MM.1S (cell line): ENCODE measurements at regions not wholly inside any gene's neighbourhood (a gene's known extent, or its start where the extent isn't known, plus 50 kb on each side); places are given as distances from the start of the nearest gene placed in this dataset.

Experiments
- DNase-seq: peaks from one replicate; pipeline ENCODE4 v3.0.0-alpha.2; 2015
- H2AFZ ChIP-seq: fragments of 300-600 bp; sonication (generic); 2 replicates; pipeline ENCODE4 v1.6.0; 2016; ENCODE audit warnings: antibody characterized with exemption, low read length
- H3F3A ChIP-seq: fragments of 300-600 bp; sonication (generic); 2 replicates; pipeline ENCODE4 v1.6.1; 2016; ENCODE audit warnings: mild to moderate bottlenecking, antibody characterized with exemption, low read length, moderate library complexity, mixed read lengths; ENCODE audit not compliant: insufficient read depth
- H3K27ac ChIP-seq: fragments of 300-600 bp; sonication (generic); 2 replicates; pipeline ENCODE4 v1.5.1; 2016; ENCODE audit warnings: mild to moderate bottlenecking, low read length
- H3K27me3 ChIP-seq: fragments of 300-600 bp; sonication (generic); replicated peaks from 2 replicates; pipeline ENCODE4 v1.6.0; 2016; ENCODE audit warnings: low read length; ENCODE audit not compliant: insufficient read depth
- H3K36me3 ChIP-seq: fragments of 300-600 bp; sonication (generic); replicated peaks from 2 replicates; pipeline ENCODE4 v1.6.1; 2016; ENCODE audit warnings: mild to moderate bottlenecking, low read length, mixed read lengths; ENCODE audit not compliant: insufficient read depth
- H3K4me1 ChIP-seq: fragments of 300-600 bp; sonication (generic); 2 replicates; pipeline ENCODE4 v1.6.1; 2016; ENCODE audit warnings: low read length, mixed read lengths
- H3K4me2 ChIP-seq: fragments of 300-600 bp; sonication (generic); 2 replicates; pipeline ENCODE4 v1.6.0; 2016; ENCODE audit warnings: low read depth, low read length
- H3K4me3 ChIP-seq: fragments of 300-600 bp; sonication (generic); 2 replicates; pipeline ENCODE4 v1.5.1; 2016; ENCODE audit warnings: low read length, mixed read lengths
- H3K79me2 ChIP-seq: fragments of 300-600 bp; sonication (generic); 2 replicates; pipeline ENCODE4 v1.6.1; 2016; ENCODE audit warnings: mixed run types, low read length, mixed read lengths
- H3K9ac ChIP-seq: fragments of 300-600 bp; sonication (generic); 2 replicates; pipeline ENCODE4 v1.6.1; 2016; ENCODE audit warnings: low read length, mixed read lengths
- H3K9me2 ChIP-seq: fragments of 300-600 bp; sonication (generic); replicated peaks from 2 replicates; pipeline ENCODE4 v1.6.1; 2016; ENCODE audit warnings: mild to moderate bottlenecking, low read length, mixed read lengths; ENCODE audit not compliant: insufficient read depth
- H3K9me3 ChIP-seq: fragments of 300-600 bp; sonication (generic); replicated peaks from 2 replicates; pipeline ENCODE4 v1.6.1; 2016; ENCODE audit warnings: mild to moderate bottlenecking, low read length, mixed read lengths; ENCODE audit not compliant: insufficient read depth
- H4K20me1 ChIP-seq: fragments of 300-600 bp; sonication (generic); 2 replicates; pipeline ENCODE4 v1.6.1; 2016; ENCODE audit warnings: mild to moderate bottlenecking, low read length, moderate library complexity, mixed read lengths; ENCODE audit not compliant: insufficient read depth
- EZH2 ChIP-seq: fragments of 300-600 bp; sonication (generic); optimal IDR thresholded peaks from 2 replicates; pipeline ENCODE3; 2017; ENCODE audit warnings: low read depth, mild to moderate bottlenecking, antibody characterized with exemption, low read length, mixed read lengths
- EZH2phosphoT487 ChIP-seq: fragments of 300-600 bp; sonication (generic); IDR thresholded peaks from 2 replicates; pipeline ENCODE4 v1.6.1; 2018; ENCODE audit warnings: antibody characterized with exemption, low read length
- TF ChIP-seq, protein P1 (sequence below): fragments of 300-600 bp; sonication (generic); IDR thresholded peaks from 2 replicates; pipeline ENCODE4 v1.5.1; 2016; ENCODE audit warnings: antibody characterized with exemption, low read length, mixed read lengths

DNA sequence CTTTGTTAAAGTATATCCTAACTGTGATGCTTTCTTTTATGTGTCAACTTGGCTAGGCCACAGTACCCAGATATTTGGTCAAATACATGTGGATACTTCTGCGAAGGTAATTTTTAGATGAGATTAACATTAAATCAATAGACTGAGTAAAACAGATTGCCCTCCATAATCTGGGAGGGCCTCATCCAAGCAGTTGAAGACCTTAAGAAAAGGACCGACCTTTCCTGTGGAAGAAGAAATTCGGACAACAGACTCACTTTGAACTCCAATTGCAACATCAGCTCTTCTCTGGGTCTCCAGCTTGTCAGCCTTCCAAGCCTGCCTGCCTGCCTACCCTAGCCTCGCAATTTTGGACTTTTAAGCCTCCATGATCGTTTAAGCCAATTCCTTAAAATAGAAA lies 57.9 kb upstream of the DOCK9 start:
- Histone ChIP-seq H3K4me3 (no peak overlapping the region), H3K79me2 (no peaks in the 10 kb centered on the region), H3F3A (no peaks in the 10 kb centered on the region), H3K27ac (no peak overlapping the region), H3K4me1 (no peaks in the 10 kb centered on the region), H3K9ac (no peak overlapping the region), H4K20me1 (no peaks in the 10 kb centered on the region), H3K27me3 (no peaks in the 10 kb centered on the region), H3K9me3 (no peaks in the 10 kb centered on the region), H2AFZ (no peak overlapping the region), H3K4me2 (no peak overlapping the region), H3K36me3 (no peaks in the 10 kb centered on the region), H3K9me2 (no peaks in the 10 kb centered on the region)
- DNase-seq = no peak
- TF ChIP-seq, protein P1, sequence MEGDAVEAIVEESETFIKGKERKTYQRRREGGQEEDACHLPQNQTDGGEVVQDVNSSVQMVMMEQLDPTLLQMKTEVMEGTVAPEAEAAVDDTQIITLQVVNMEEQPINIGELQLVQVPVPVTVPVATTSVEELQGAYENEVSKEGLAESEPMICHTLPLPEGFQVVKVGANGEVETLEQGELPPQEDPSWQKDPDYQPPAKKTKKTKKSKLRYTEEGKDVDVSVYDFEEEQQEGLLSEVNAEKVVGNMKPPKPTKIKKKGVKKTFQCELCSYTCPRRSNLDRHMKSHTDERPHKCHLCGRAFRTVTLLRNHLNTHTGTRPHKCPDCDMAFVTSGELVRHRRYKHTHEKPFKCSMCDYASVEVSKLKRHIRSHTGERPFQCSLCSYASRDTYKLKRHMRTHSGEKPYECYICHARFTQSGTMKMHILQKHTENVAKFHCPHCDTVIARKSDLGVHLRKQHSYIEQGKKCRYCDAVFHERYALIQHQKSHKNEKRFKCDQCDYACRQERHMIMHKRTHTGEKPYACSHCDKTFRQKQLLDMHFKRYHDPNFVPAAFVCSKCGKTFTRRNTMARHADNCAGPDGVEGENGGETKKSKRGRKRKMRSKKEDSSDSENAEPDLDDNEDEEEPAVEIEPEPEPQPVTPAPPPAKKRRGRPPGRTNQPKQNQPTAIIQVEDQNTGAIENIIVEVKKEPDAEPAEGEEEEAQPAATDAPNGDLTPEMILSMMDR = no peak
- TF ChIP-seq EZH2 (no peak), EZH2phosphoT487 (no peak)

DNA sequence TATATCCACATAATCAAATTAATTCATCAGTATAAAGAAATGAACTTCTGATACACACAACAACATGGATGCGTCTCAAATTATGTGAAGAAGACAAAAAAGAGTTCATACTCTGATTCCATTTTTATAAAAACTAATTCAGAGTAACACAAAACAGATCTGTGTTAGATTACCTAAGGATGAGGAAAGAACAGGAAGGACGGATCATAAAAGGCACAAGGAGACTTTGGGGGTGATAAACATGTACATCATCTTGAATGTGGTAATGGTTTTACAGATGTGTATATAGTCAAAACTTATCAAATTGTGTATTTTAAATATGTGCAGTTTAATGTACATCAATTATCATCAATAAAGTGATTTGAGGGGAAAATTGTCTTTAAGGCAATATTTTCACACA lies 59.9 kb upstream of the DOCK9 start:
- no peak overlapping the region for H3K9ac ChIP-seq
- H3K4me2 ChIP-seq = no peak overlapping the region
- 0 out of 2 replicates have a peak, but pooled peaks cover under 1% of the 10 kb centered on the region for H3K79me2 ChIP-seq
- no peaks in the 10 kb centered on the region for H3K9me2 ChIP-seq
- H4K20me1 ChIP-seq = no peaks in the 10 kb centered on the region
- no peaks in the 10 kb centered on the region for H3K36me3 ChIP-seq
- TF ChIP-seq, protein P1 = no peak
- TF ChIP-seq EZH2 (no peak), EZH2phosphoT487 (no peak)
- no peaks in the 10 kb centered on the region for H3F3A ChIP-seq
- no peak overlapping the region for H3K4me3 ChIP-seq
- H3K9me3 ChIP-seq = no peaks in the 10 kb centered on the region
- no peaks in the 10 kb centered on the region for H3K27me3 ChIP-seq
- no peaks in the 10 kb centered on the region for H3K4me1 ChIP-seq
- H3K27ac ChIP-seq = no peak overlapping the region
- DNase-seq = no peak
- no peak overlapping the region for H2AFZ ChIP-seq

DNA sequence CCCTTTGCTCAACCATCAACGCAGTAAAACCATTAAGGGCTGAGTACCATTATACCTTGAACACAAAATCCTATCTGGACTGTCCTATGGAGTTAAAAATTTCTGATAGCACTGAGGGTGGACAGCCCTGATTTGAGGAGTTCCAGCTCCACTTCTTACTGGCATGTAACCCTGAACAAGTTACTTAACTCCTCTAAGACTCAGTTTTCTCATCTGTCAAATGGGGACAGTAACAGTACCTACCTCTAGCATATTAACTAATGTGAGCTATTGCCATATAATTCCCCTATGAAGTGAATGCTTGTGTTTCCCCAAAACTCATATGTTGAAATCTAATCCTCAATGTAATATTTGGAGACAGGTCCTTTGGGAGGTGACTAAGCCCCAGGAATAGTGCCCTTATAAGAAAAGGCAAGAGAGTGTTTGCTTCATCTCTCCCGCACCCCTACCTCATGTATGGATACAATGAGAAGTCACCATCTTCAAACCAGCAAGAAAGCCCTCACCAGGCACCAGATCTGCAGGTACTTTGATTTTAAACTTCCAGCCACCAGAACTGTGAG lies 61.9 kb upstream of the DOCK9 start:
- no peak overlapping the region for H2AFZ ChIP-seq
- H4K20me1 ChIP-seq = no peaks in the 10 kb centered on the region
- H3K4me2 ChIP-seq = no peak overlapping the region
- H3K9me3 ChIP-seq = no peaks in the 10 kb centered on the region
- H3K36me3 ChIP-seq = no peaks in the 10 kb centered on the region
- H3K27me3 ChIP-seq = no peaks in the 10 kb centered on the region
- no peak for TF ChIP-seq EZH2
- TF ChIP-seq, protein P1 = no peak
- TF ChIP-seq EZH2phosphoT487 = no peak
- no peaks in the 10 kb centered on the region for H3K4me1 ChIP-seq
- H3K9me2 ChIP-seq = no peaks in the 10 kb centered on the region
- no peaks in the 10 kb centered on the region for H3F3A ChIP-seq
- no peak overlapping the region for H3K27ac ChIP-seq
- H3K9ac ChIP-seq = no peak overlapping the region
- no peak overlapping the region for H3K4me3 ChIP-seq
- no peak for DNase-seq
- peaks cover 17% of the 10 kb centered on the region; the same call in 1 of the 2 replicates for H3K79me2 ChIP-seq
